Activated T-cell treated with anti-CD3 and anti-CD28 coated beads for 48 hours (primary cell): ENCODE measurements at regions not wholly inside any gene's neighbourhood (a gene's known extent, or its start where the extent isn't known, plus 50 kb on each side); places are given as distances from the start of the nearest gene placed in this dataset.
"Not testable (repeated sequence)": the region's sequence is repeated elsewhere in the genome, so short reads cannot be mapped to it uniquely, and the experiment has no call there.

Experiments used
- DNase-seq: peaks from one replicate; pipeline ENCODE4 v3.0.0-alpha.2; 2020; ENCODE audit warnings: low read depth

DNA sequence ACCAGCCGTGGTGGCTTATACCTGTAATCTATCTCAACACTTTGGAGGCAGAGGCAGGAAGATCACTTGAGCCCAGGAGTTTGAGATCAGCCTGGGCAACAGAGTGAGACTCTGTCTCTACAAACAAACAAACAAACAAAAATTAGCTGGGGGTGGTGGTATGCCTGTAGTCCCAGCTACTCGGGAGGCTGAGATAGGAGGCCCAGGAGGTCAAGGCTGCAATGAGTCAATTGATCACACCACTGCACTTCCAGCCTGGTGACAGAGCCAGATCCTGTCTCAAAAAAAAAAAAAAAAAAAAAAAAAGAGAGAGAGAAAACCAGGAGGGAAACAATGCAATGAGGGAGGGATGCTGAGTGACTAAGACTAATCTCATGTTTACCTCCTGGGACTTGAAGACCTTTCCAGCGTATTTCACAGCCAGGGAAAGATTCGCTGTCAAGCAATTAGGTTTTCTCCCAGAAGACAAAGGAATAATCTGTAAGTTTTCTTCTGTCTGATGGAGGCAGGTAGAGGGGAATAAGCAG lies 51.1 kb upstream of the MIER3 start:
- DNase-seq: no peak

GRCh38 chr5:57003566-57003965 lies 51.6 kb upstream of the MIER3 start:
- DNase-seq: not testable (repeated sequence)

- DNase-seq: no peak
Measured at GRCh38 chr5:57004800-57005199, 52.9 kb upstream of the MIER3 start.

DNA sequence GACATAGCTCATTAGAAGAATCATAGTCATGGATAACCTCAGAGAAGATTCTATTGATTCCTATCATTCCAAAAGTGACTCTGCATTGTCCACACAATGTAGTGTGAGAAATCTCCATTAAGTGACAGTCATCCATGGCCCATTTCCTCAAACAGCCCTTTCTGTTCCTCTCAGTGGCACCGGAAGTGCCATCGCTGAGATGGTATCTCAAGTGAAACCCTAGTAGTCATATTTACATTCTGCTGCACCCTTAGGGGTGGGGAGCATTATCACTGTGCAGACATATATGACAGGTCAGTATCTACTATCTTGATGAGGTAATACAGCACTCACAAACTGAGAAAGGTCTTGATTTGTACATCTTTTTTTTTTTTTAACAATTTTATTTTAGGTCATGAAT lies 55.4 kb upstream of the MIER3 start:
- DNase-seq: no peak

DNA sequence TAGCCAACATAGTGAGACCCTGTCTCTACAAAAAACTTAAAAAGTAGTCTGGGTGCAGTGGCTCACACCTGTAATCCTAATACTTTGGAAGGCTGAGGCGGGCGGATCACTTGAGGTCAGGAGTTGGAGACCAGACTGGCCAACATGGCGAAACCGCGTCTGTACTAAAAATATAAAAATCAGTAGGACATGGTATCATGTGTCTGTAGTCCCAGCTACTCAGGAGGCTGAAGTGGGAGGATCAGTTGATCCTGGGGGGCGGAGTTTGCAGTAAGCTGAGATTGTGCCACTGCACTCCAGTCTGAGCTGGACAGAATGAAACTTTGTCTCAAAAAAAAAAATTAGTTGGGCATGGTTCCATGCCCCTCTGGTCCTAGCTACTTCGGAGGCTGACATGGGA lies 57.9 kb upstream of the MIER3 start:
- no peak for DNase-seq

GRCh38 chr5:57010786-57011185 lies 58.9 kb upstream of the MIER3 start:
- DNase-seq: no peak

- DNase-seq: no peak
Measured at GRCh38 chr5:57012511-57012910, 60.6 kb upstream of the MIER3 start.

- DNase-seq: no peak
Measured at GRCh38 chr5:57025961-57026360, 74.0 kb upstream of the MIER3 start.

- DNase-seq: no peak
Measured at GRCh38 chr5:57028161-57028560, 76.2 kb upstream of the MIER3 start.

DNA sequence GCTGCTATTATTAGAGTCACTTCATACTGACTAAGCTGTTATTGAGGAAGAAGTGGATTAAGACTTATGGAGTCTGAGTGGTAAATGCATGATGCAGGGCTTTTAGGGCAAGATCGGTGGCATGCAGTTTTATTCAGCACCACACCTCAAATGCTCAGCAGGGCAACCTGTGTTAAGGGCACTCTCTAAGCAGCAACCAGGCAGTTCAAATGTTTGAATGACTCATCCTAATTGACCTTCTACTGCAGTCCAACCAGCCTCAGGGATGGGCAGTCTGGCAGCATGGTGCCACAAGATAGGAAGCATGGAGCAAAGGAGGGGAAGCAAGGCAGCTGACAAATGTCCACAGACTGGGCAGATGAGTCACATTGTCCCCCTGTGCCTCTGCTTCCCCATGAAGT lies 80.2 kb upstream of the MIER3 start:
- DNase-seq: no peak

DNA sequence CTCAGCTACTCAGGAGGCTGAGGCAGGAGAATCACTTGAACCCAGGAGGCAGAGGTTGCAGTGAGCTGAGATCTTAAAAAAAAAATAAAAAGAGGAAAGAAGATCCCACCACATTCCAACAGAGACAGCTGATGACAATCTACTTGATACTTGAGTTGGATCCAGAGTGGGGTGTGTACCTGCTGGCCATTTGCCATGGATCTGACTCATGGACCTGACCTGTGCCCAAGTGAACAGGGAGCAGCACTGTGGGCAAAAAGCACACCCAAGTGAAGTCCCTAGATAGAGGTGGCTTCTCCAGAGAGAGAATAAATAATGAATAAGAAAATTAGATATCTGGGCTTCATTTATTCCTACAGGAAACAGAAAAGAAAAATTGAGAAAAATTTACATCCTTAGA lies 81.2 kb upstream of the MIER3 start:
- no peak for DNase-seq

DNA sequence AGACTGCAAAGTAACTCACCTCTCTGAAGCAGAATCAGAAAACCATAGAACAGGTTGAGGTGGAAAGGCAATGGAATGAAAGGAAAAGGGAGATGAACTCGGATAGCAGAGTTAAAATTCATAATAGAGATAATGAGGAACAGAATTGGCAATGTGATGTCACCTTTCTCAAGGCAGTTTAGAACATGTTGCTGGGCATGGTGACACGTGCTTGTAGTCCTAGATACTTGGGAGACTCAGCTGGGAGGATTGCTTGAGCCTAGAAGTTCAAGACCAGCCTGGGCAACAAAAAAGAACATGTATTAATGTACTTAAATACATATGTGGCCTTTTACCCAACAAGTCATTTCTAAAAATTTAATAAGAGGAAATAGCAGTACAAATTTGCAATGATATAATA lies 81.6 kb upstream of the MIER3 start:
- DNase-seq: no peak

DNA sequence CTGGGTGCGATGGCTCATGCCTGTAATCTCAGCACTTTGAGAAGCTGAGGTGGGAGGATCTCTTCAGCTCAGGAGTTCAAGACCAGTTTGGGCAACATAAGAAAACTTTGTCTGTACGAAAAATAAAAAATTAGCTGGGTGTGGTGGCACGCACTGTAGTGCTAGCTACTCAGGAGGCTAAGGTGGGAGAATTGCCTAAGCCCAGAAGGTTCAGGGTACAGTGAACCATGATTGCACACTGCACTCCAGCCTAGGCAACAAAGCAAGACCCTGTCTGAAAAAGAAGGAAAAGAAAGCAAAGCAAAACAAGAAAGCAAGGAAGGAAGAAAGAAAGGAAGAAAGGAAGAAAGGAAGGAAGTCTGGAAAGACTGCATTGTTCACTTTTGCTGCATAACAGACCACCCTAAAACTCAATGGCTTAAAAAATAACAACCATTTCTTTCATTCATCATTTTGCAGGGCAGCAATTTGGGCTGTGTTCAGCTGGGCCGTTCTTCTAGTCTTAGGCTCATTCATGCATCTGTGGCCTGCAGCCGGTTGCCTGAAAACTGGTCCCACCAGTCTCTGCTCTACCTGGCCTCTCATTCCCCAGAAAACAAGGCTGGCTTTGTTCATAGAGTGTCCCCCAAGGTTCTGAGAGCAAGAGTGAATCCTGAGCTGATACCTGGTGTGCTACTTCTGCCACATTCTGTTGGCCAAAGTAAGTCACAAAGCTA lies 82.4 kb upstream of the MIER3 start:
- no peak for DNase-seq

DNA sequence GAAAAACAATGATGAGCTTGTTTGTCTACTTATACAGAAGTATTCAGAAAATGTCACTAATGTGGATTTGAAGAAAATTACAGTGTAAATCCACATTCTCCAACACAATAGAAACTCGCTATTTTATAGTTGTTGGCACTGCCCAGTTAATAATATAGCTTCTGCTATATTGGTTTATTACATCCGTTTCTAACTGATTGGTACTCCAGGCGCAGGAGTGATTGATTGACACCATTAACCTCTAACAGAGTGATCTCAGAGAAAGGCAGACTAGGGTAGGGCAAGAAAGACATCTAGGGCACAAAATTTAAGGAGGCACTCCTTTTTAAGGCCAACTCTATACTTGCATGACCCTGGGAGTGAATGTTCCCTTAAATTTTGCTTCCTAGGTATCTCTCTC lies 84.0 kb upstream of the MIER3 start:
- DNase-seq: no peak

DNA sequence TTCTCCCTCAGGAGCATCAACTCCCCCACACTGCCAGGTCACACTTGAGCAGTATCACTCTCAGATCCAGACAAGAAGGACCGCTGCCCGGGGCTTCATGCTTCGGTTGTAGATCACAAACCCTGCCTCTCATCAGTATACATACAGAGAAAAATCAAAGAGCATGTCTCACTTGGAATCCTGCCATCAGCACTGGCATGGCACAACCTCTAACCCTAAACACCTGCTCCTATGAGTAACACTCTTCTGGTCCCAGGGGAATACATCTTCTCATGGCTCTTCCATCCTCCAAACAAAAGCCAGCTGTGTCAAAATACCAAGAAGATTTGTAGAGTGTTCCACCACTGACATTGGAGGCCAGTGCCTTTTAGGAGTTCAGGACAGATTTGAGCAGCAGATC lies 84.8 kb upstream of the MIER3 start:
- DNase-seq: no peak

DNA sequence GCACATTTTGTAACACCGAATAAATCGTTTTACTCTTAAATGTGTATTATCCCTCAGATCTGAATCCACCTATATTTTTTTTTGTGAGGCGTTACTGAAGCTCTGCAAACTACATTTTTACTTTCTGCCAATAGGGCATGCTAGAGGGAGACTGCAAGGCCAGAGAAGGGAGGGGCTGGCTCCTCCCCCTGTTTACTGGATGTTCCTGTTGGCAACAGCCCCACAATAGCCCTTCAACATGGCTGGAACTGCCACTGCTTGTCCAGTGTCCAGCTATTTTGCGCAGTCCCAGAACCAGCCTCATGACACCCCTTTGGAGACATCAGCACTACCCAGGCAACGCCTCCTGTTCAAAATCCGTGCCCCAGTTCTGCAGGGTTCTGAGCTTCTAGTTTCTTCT lies 85.4 kb upstream of the MIER3 start:
- DNase-seq: no peak

GRCh38 chr5:57041570-57041969 lies 89.6 kb upstream of the MIER3 start:
- DNase-seq: no peak

GRCh38 chr5:57042524-57042931 lies 90.6 kb upstream of the MIER3 start:
- no peak for DNase-seq

DNA sequence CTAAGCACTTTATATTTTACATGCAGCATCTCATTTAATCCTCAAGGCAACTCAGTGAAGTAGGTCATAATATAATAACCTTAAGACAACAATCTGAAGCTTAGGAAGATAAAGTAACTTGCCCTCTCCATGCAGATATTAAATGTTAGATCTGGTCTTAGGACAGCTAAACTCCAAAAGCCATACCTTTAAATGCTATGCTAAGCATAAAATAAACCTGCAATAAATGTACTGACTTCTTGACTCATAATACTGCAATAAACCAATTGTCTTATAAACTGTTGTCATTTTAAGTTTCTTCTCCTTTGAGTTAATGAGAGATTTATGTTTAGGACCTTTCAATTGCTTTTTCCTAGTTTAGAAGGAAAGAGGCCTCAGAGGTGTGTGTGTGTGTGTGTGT lies 102.2 kb upstream of the MIER3 start:
- no peak for DNase-seq

- DNase-seq: no peak
Measured at GRCh38 chr5:57054671-57055070, 102.7 kb upstream of the MIER3 start.

DNA sequence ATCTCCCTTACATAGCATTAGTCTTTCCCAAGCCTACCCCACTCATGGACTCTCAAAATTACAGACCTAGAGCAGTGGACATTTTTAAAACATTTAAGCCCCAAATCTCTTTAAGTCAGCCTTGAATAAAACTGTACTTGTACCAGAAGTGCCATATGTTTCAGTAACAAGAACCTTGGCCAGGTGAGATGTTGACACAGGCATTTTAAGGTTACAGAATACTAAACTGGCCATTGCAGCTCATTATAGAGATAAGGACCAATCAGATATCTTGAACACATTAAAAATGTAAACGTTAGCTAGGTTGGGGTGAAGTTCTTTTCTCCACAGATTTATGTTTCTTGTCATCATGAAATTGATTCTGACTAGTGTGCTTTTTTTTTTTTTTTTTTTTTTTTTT lies 103.8 kb upstream of the MIER3 start:
- no peak for DNase-seq

DNA sequence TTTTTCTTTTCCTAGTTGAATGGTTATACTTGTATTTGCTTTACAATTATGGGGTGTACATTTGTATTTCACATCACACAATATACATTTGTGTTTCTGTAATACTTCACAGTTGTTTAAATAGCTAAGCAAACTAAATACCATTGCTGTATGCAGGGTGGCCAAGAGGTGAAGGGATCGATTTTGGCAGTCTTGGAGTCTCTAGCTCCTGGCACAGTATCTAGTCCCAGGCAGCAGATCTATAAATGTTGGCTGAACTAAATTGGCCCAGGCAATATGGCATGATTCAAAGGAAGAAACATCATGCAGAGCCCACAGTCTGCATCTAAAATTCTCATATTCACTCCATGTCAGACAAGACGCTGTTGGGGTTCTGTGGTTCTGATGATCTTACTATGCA lies 110.1 kb upstream of the GPBP1 start:
- DNase-seq: no peak

DNA sequence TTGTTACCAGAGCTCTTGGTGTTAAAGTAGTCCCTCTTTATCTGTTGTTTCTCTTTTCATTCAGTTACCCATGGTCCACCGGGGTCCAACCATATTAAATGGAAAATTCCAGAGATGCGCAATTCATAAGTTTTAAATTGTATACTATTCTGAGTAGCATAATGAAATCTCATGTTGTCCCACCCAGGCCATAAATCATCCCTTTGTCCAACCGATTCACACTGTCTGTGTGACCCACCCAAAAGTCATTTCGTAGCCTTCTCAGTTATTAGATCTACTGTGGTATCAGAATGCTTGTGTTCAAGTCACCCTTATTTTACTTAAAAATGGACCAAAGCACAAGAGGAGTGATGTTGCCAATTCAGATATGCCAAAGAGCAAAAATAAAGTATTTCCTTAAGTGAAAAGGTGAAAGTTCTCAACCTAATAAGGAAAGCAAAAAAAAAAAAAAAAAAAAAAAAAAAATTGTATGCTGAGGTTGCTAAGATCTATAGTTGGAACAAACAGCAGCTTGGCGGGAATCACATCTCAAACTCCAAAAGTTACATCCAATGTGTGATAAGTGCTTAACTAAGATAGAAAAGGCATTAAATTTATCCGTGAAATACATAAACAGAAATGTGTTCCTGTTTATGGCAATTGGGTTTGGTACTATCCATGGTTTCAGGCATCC lies 106.8 kb upstream of the GPBP1 start:
- no peak for DNase-seq

GRCh38 chr5:57067597-57067924 lies 106.3 kb upstream of the GPBP1 start:
- DNase-seq: no peak
